Cardiac fibroblast (primary cell): ENCODE measurements at regions not wholly inside any gene's neighbourhood (a gene's known extent, or its start where the extent isn't known, plus 50 kb on each side); places are given as distances from the start of the nearest gene placed in this dataset.

Experiments
- DNase-seq, 2 donors: peaks; one replicate each; pipeline versions ENCODE4 v3.0.0 to v3.0.0-alpha.2; 2010; ENCODE audit warnings: low read depth in 2 of 2
- H3K4me3 ChIP-seq, 2 donors: replicated peaks in 1 of 2; 1 replicate in 1 of 2; 2 replicates in 1 of 2; pipeline ENCODE4 v1.5.1; 2011; ENCODE audit warnings: low read depth in 2 of 2, low read length in 2 of 2, mild to moderate bottlenecking in 2 of 2, moderate library complexity in 1 of 2
- CTCF ChIP-seq: IDR thresholded peaks from one replicate; pipeline ENCODE4 v1.5.1; 2011; ENCODE audit warnings: low read depth, mild to moderate bottlenecking, low read length, inconsistent platforms

GRCh38 chr7:109351493-109351892, 781.8 kb downstream of the DNAJB9 start:
- no peak for TF ChIP-seq CTCF
- no peak for DNase-seq

GRCh38 chr7:109354000-109354399, 784.3 kb downstream of the DNAJB9 start:
- no peak overlapping the region for H3K4me3 ChIP-seq
- TF ChIP-seq CTCF: no peak
- DNase-seq: no peak

More at GRCh38 chr7:109351493-109351892, 781.8 kb downstream of the DNAJB9 start:
- H3K4me3 ChIP-seq: no peak overlapping the region

GRCh38 chr7:109354552-109354951, 784.9 kb downstream of the DNAJB9 start:
- no peak for DNase-seq
- H3K4me3 ChIP-seq: no peak overlapping the region
- TF ChIP-seq CTCF: no peak

GRCh38 chr7:109375823-109376222, 806.1 kb downstream of the DNAJB9 start:
- no peak for DNase-seq
- no peak for TF ChIP-seq CTCF
- H3K4me3 ChIP-seq: no peak overlapping the region

GRCh38 chr7:109376576-109376975, 806.9 kb downstream of the DNAJB9 start:
- no peak overlapping the region for H3K4me3 ChIP-seq
- peak; percentile 0 to 1 for DNase-seq
- no peak for TF ChIP-seq CTCF

- H3K4me3 ChIP-seq: no peak overlapping the region
- no peak for TF ChIP-seq CTCF
- no peak for DNase-seq
Measured at GRCh38 chr7:109377076-109377884, 807.6 kb downstream of the DNAJB9 start.

- H3K4me3 ChIP-seq: no peak overlapping the region
- no peak for DNase-seq
- no peak for TF ChIP-seq CTCF
Measured at GRCh38 chr7:109386959-109387358, 817.3 kb downstream of the DNAJB9 start.
